H1 (cell line): ENCODE measurements at regions not wholly inside any gene's neighbourhood (a gene's known extent, or its start where the extent isn't known, plus 50 kb on each side); places are given as distances from the start of the nearest gene placed in this dataset.

Source experiments
- CTCF ChIA-PET: fragments of 300-600 bp; sonication (Branson Sonifier 250); formaldehyde crosslinking; loops from one replicate; lab custom pipeline; 2021; ENCODE audit not compliant: partially characterized antibody; lab: Charles Lee
- POLR2A ChIA-PET: fragments of 300-600 bp; sonication (Branson Sonifier 250); formaldehyde crosslinking; loops from one replicate; lab custom pipeline; 2021; ENCODE audit warnings: inconsistent platforms; ENCODE audit not compliant: partially characterized antibody; lab: Charles Lee
- DNase-seq, 2 experiments: peaks; one replicate each; pipeline versions ENCODE4 v3.0.0 to v3.0.0-alpha.2; 2010 to 2022; ENCODE audit warnings: low spot score in 2 of 2, low read depth in 1 of 2, mixed read lengths in 1 of 2
- FAIRE-seq: peaks from 2 replicates; lab custom pipeline; 2011; peaks lifted over from hg19 to GRCh38; lab: Jason Lieb, UNC
- H2AFZ ChIP-seq: 2 replicates; pipeline ENCODE4 v1.8.1; 2012; ENCODE audit warnings: low read length, inconsistent platforms
- H2AK5ac ChIP-seq: 2 replicates; pipeline ENCODE4 v1.6.1; 2013; ENCODE audit warnings: low read depth, low read length
- H2BK120ac ChIP-seq: replicated peaks from 2 replicates; pipeline ENCODE3; 2013; ENCODE audit warnings: low read depth, low read length, inconsistent platforms
- H2BK12ac ChIP-seq: 2 replicates; pipeline ENCODE4 v1.6.1; 2013; ENCODE audit warnings: low read depth, low read length
- H2BK15ac ChIP-seq: 2 replicates; pipeline ENCODE4 v1.6.1; 2013; ENCODE audit warnings: low read length
- H2BK20ac ChIP-seq: 2 replicates; pipeline ENCODE4 v1.6.1; 2013; ENCODE audit warnings: low read length
- H2BK5ac ChIP-seq: 2 replicates; pipeline ENCODE4 v1.6.1; 2013; ENCODE audit warnings: low read depth, low read length
- H3K14ac ChIP-seq: 2 replicates; pipeline ENCODE4 v1.6.1; 2013; ENCODE audit warnings: inconsistent platforms; ENCODE audit not compliant: insufficient read length
- H3K18ac ChIP-seq: 2 replicates; pipeline ENCODE4 v1.6.1; 2013; ENCODE audit warnings: low read length; ENCODE audit errors: extremely low read depth
- H3K23ac ChIP-seq: 2 replicates; pipeline ENCODE4 v1.6.1; 2013; ENCODE audit warnings: inconsistent platforms; ENCODE audit not compliant: insufficient read length
- H3K23me2 ChIP-seq: 2 replicates; pipeline ENCODE4 v1.6.1; 2013; ENCODE audit warnings: low read depth, low read length
- H3K27ac ChIP-seq: 2 replicates; pipeline ENCODE4 v1.6.1; 2011; ENCODE audit warnings: low read depth, low read length, inconsistent platforms
- H3K27me3 ChIP-seq, 4 experiments: replicated peaks in 1 of 4; 1 replicate in 1 of 4; 2 replicates in 3 of 4; pipeline versions ENCODE4 v1.6.1 to v1.8.1; 2011 to 2013; ENCODE audit warnings: low read length in 3 of 4, mild to moderate bottlenecking in 3 of 4, inconsistent platforms in 2 of 4, mixed read lengths in 2 of 4, moderate library complexity in 1 of 4; ENCODE audit not compliant: control insufficient read depth in 3 of 4, insufficient read depth in 3 of 4; ENCODE audit errors: extremely low read depth in 1 of 4
- H3K36me3 ChIP-seq, 4 experiments: 2 replicates each; pipeline versions ENCODE4 v1.6.1 to v1.8.1; 2011 to 2013; ENCODE audit warnings: mild to moderate bottlenecking in 4 of 4, low read length in 3 of 4, moderate library complexity in 2 of 4, control low read depth in 1 of 4, inconsistent platforms in 1 of 4; ENCODE audit not compliant: insufficient read depth in 4 of 4, control insufficient read depth in 2 of 4
- H3K4ac ChIP-seq: replicated peaks from 2 replicates; pipeline ENCODE3; 2013; ENCODE audit warnings: low read length, low read depth, mixed read lengths, inconsistent platforms; ENCODE audit not compliant: insufficient read length
- H3K4me1 ChIP-seq, 4 experiments: replicated peaks in 1 of 4; 1 replicate in 1 of 4; 2 replicates in 3 of 4; pipeline versions ENCODE4 v1.6.1 to v1.8.1; 2011 to 2013; ENCODE audit warnings: low read length in 3 of 4, inconsistent platforms in 2 of 4, mixed read lengths in 1 of 4; ENCODE audit not compliant: insufficient read depth in 4 of 4, control insufficient read depth in 3 of 4
- H3K4me2 ChIP-seq, 2 experiments: 2 replicates each; pipeline versions ENCODE4 v1.6.1 to v1.8.1; 2011 to 2013; ENCODE audit warnings: low read depth in 2 of 2, low read length in 2 of 2, control low read depth in 1 of 2, inconsistent platforms in 1 of 2, mild to moderate bottlenecking in 1 of 2; ENCODE audit not compliant: insufficient read depth in 1 of 2
- H3K4me3 ChIP-seq, 4 experiments: fragments of 200-600, 300-600 bp in 1 of 4; sonication (generic), shearing (Covaris generic), sonication (Bioruptor Twin) in 1 of 4; 2 replicates each; pipeline versions ENCODE4 v1.5.1 to v1.8.1; 2011 to 2016; ENCODE audit warnings: low read length in 4 of 4, low read depth in 3 of 4, control low read depth in 2 of 4, inconsistent platforms in 2 of 4, mild to moderate bottlenecking in 2 of 4, mixed read lengths in 1 of 4, moderate library complexity in 1 of 4; ENCODE audit not compliant: insufficient read depth in 2 of 4; ENCODE audit errors: extremely low read depth in 1 of 4
- H3K56ac ChIP-seq: replicated peaks from 2 replicates; pipeline ENCODE3; 2013; ENCODE audit warnings: low read depth, mild to moderate bottlenecking, mixed read lengths, low read length, inconsistent platforms; ENCODE audit not compliant: insufficient read length
- H3K79me1 ChIP-seq: 2 replicates; pipeline ENCODE4 v1.6.1; 2013; ENCODE audit warnings: low read depth, low read length, control low read depth
- H3K79me2 ChIP-seq, 2 experiments: 2 replicates each; pipeline versions ENCODE4 v1.6.1 to v1.8.1; 2012 to 2013; ENCODE audit warnings: low read length in 2 of 2, mild to moderate bottlenecking in 2 of 2, inconsistent platforms in 1 of 2; ENCODE audit not compliant: insufficient read depth in 2 of 2, control insufficient read depth in 1 of 2
- H3K9ac ChIP-seq, 4 experiments: replicated peaks in 1 of 4; 1 replicate in 1 of 4; 2 replicates in 3 of 4; pipeline versions ENCODE4 v1.6.1 to v1.8.1; 2011 to 2013; ENCODE audit warnings: low read depth in 3 of 4, low read length in 3 of 4, control low read depth in 2 of 4, mild to moderate bottlenecking in 2 of 4, moderate library complexity in 2 of 4, inconsistent platforms in 1 of 4; ENCODE audit errors: extremely low read depth in 1 of 4
- H3K9me3 ChIP-seq, 2 experiments: 2 replicates each; pipeline versions ENCODE4 v1.6.1 to v1.8.1; 2012 to 2013; ENCODE audit warnings: mild to moderate bottlenecking in 2 of 2, moderate library complexity in 2 of 2, control low read depth in 1 of 2, inconsistent platforms in 1 of 2, low read depth in 1 of 2, low read length in 1 of 2, mixed read lengths in 1 of 2; ENCODE audit not compliant: insufficient read depth in 2 of 2
- H4K20me1 ChIP-seq, 2 experiments: replicated peaks in 1 of 2; 2 replicates each; pipeline versions ENCODE3 to v1.8.1; 2011 to 2013; ENCODE audit warnings: inconsistent platforms in 2 of 2, low read length in 2 of 2, mild to moderate bottlenecking in 1 of 2; ENCODE audit not compliant: insufficient read depth in 2 of 2, control insufficient read depth in 1 of 2
- H4K5ac ChIP-seq: 2 replicates; pipeline ENCODE4 v1.6.1; 2013; ENCODE audit warnings: low read length, low read depth, mixed read lengths, inconsistent platforms; ENCODE audit not compliant: insufficient read length
- H4K8ac ChIP-seq: 2 replicates; pipeline ENCODE4 v1.8.0; 2013; ENCODE audit warnings: mild to moderate bottlenecking, moderate library complexity, low read length, inconsistent platforms; ENCODE audit not compliant: insufficient read depth; ENCODE audit errors: extremely low read depth
- H4K91ac ChIP-seq: replicated peaks from 2 replicates; pipeline ENCODE3; 2013; ENCODE audit warnings: low read length, mixed read lengths, inconsistent platforms; ENCODE audit not compliant: insufficient read length
- ATF3 ChIP-seq: IDR thresholded peaks from 2 replicates; pipeline ENCODE4 v1.6.1; 2011; ENCODE audit warnings: low read depth, mild to moderate bottlenecking, low read length; ENCODE audit not compliant: insufficient read depth
- BACH1 ChIP-seq: IDR thresholded peaks from 2 replicates; pipeline ENCODE4 v1.6.1; 2012; ENCODE audit warnings: low read length, improper control_type of control experiment
- BCL11A ChIP-seq, 2 experiments: IDR thresholded peaks; one replicate each; pipeline ENCODE4 v1.6.1; 2011; ENCODE audit warnings: low read depth in 2 of 2, low read length in 2 of 2, mild to moderate bottlenecking in 2 of 2
- CBX5 ChIP-seq: fragments of 300-800, 300-1000 bp; sonication (generic); IDR thresholded peaks from 2 replicates; pipeline ENCODE4 v1.7.1; 2016; ENCODE audit warnings: antibody characterized with exemption, low read length, low read depth
- CBX8 ChIP-seq: fragments of 300-800, 300-1000 bp; sonication (generic); IDR thresholded peaks from 2 replicates; pipeline ENCODE4 v1.7.1; 2016; ENCODE audit warnings: low read depth, low read length, borderline replicate concordance
- GABPA ChIP-seq: IDR thresholded peaks from 2 replicates; pipeline ENCODE4 v1.6.1; 2011; ENCODE audit warnings: mild to moderate bottlenecking, low read length, moderate library complexity, borderline replicate concordance; ENCODE audit not compliant: insufficient read depth
- HDAC2 ChIP-seq, 2 experiments: fragments of 300-600 bp in 1 of 2; sonication (generic) in 1 of 2; IDR thresholded peaks; 2 replicates each; pipeline ENCODE4 v1.6.1; 2011 to 2012; ENCODE audit warnings: low read depth in 2 of 2, low read length in 2 of 2, mild to moderate bottlenecking in 2 of 2, moderate library complexity in 2 of 2, borderline replicate concordance in 1 of 2, inconsistent platforms in 1 of 2
- MAX ChIP-seq: IDR thresholded peaks from 2 replicates; pipeline ENCODE4 v1.6.1; 2012; ENCODE audit warnings: inconsistent platforms
- PHF8 ChIP-seq: fragments of 200-600 bp; sonication (generic); conservative IDR thresholded peaks from 2 replicates; pipeline ENCODE4 v1.7.1; 2012; ENCODE audit warnings: low read depth, mild to moderate bottlenecking, inconsistent platforms, low read length, moderate library complexity
- POU5F1 ChIP-seq: IDR thresholded peaks from 2 replicates; pipeline ENCODE4 v1.6.1; 2011; ENCODE audit warnings: low read depth, mild to moderate bottlenecking, low read length, moderate library complexity
- RBBP5 ChIP-seq: IDR thresholded peaks from 2 replicates; pipeline ENCODE4 v1.7.1; 2012; ENCODE audit warnings: low read depth, mild to moderate bottlenecking, inconsistent platforms, low read length, moderate library complexity, borderline replicate concordance
- SAP30 ChIP-seq: fragments of 300-600 bp; sonication (generic); IDR thresholded peaks from 2 replicates; pipeline ENCODE4 v1.7.1; 2012; ENCODE audit warnings: low read length, moderate library complexity, mild to moderate bottlenecking, inconsistent platforms; ENCODE audit not compliant: insufficient read depth, insufficient replicate concordance
- SIRT6 ChIP-seq: IDR thresholded peaks from one replicate; pipeline ENCODE4 v1.7.1; 2012; ENCODE audit warnings: low read length, inconsistent platforms
- SP4 ChIP-seq: IDR thresholded peaks from 2 replicates; pipeline ENCODE4 v1.6.1; 2012; ENCODE audit warnings: low read length, inconsistent platforms
- WGBS, 2 experiments: shearing (Covaris generic) in 1 of 2; methylation state at CpG; one replicate each; pipeline versions ENCODE4 v1.1.6 to v1.1.7; 2013 to 2015; ENCODE audit warnings: low lambda C conversion rate in 2 of 2, mixed read lengths in 2 of 2, inconsistent platforms in 1 of 2, low coverage in 1 of 2, missing lambda C conversion rate in 1 of 2; ENCODE audit not compliant: insufficient replicate concordance in 2 of 2, insufficient coverage in 1 of 2, insufficient read length in 1 of 2; ENCODE audit errors: extremely low coverage in 1 of 2, missing lambda C conversion rate in 1 of 2; 5-methylcytosine and 5-hydroxymethylcytosine counted together

GRCh38 chr3:23655749-23656148 is 150.0 kb upstream of the UBE2E1 start:
- Histone ChIP-seq H3K56ac (no peak overlapping the region), H3K27me3 (no peaks in the 10 kb centered on the region), H2BK20ac (no peak overlapping the region), H4K8ac (no peak overlapping the region), H4K20me1 (no peaks in the 10 kb centered on the region), H2AK5ac (no peak overlapping the region), H3K4ac (no peak overlapping the region), H2BK12ac (no peak overlapping the region), H4K91ac (no peak overlapping the region), H3K79me1 (no peaks in the 10 kb centered on the region; the same call in 1 of the 2 replicates), H3K79me2 (no peaks in the 10 kb centered on the region), H3K14ac (no peak overlapping the region), H4K5ac (no peak overlapping the region), H2BK120ac (no peak overlapping the region), H3K9ac (no peak overlapping the region), H3K23ac (no peak overlapping the region), H3K23me2 (no peaks in the 10 kb centered on the region; the same call in 1 of the 2 replicates), H3K4me2 (no peak overlapping the region), H2AFZ (no peak overlapping the region), H3K4me1 (peaks cover 0 to 3% (median 0%) of the 10 kb centered on the region in 4 experiments; a peak in 1 of 7 replicates), H2BK15ac (no peak overlapping the region), H3K9me3 (peaks cover 4 to 8% of the 10 kb centered on the region in 2 experiments; a peak in 2 of 4 replicates), H2BK5ac (no peak overlapping the region), H3K4me3 (no peak overlapping the region), H3K18ac (no peak overlapping the region), H3K36me3 (no peaks in the 10 kb centered on the region), H3K27ac (no peak overlapping the region)
- ChIA-PET CTCF (interaction anchor here (0.6 to 1.0 kb wide), 2 partner anchors 39 to 58 kb away, joined by 3 read pairs; no protein-coding TSS in a partner anchor), POLR2A (no interaction called here)
- FAIRE-seq (no peak), DNase-seq (no peak)
- 89% methylated on average over 3 of the region's 3 CpGs; no CpG with 5 or more reads in 1 of the 2 experiments for WGBS, 2 experiments
- TF ChIP-seq SIRT6: no peak
- no peak for TF ChIP-seq CBX8
- no peak for TF ChIP-seq ATF3
- TF ChIP-seq POU5F1: no peak
- TF ChIP-seq SP4: no peak
- TF ChIP-seq CBX5: no peak
- TF ChIP-seq BCL11A (IDR thresholded peaks at IDR 0.05; ENCODE audit: low read depth in 2 of 2, low read length in 2 of 2): no peak
- no peak for TF ChIP-seq HDAC2 (IDR thresholded peaks at IDR 0.05; ENCODE audit: borderline replicate concordance in 1 of 2, low read depth in 2 of 2, low read length in 2 of 2)
- TF ChIP-seq PHF8: no peak
- no peak for TF ChIP-seq MAX
- no peak for TF ChIP-seq BACH1
- no peak for TF ChIP-seq RBBP5
- TF ChIP-seq GABPA: no peak
- no peak for TF ChIP-seq SAP30
